Hepatocyte (in vitro differentiated cells): ENCODE measurements at regions not wholly inside any gene's neighbourhood (a gene's known extent, or its start where the extent isn't known, plus 50 kb on each side); places are given as distances from the start of the nearest gene placed in this dataset.

Source experiments
- DNase-seq: peaks from one replicate; pipeline ENCODE4 v3.0.0-alpha.2; 2016; ENCODE audit warnings: low spot score
- H2AFZ ChIP-seq: fragments of 200-600 bp; sonication (generic); 2 replicates; pipeline ENCODE4 v1.6.0; 2016; ENCODE audit warnings: antibody characterized with exemption, mild to moderate bottlenecking
- H3K27ac ChIP-seq: fragments of 200-600 bp; sonication (generic); 2 replicates; pipeline ENCODE4 v1.5.1; 2016; ENCODE audit warnings: mild to moderate bottlenecking
- H3K27me3 ChIP-seq: fragments of 200-600 bp; sonication (generic); 2 replicates; pipeline ENCODE4 v1.6.1; 2016
- H3K36me3 ChIP-seq: fragments of 200-600 bp; sonication (generic); replicated peaks from 2 replicates; pipeline ENCODE4 v1.5.1; 2016; ENCODE audit warnings: low read depth; ENCODE audit not compliant: insufficient read depth
- H3K4me1 ChIP-seq: fragments of 200-600 bp; sonication (generic); 2 replicates; pipeline ENCODE4 v1.5.1; 2016; ENCODE audit warnings: mild to moderate bottlenecking, moderate library complexity; ENCODE audit not compliant: insufficient read depth
- H3K4me2 ChIP-seq: fragments of 200-600 bp; sonication (generic); 2 replicates; pipeline ENCODE4 v1.6.0; 2016
- H3K4me3 ChIP-seq: fragments of 200-600 bp; sonication (generic); 2 replicates; pipeline ENCODE4 v1.5.1; 2016; ENCODE audit warnings: mild to moderate bottlenecking
- H3K79me2 ChIP-seq: fragments of 200-600 bp; sonication (generic); 2 replicates; pipeline ENCODE4 v1.6.0; 2017; ENCODE audit warnings: mild to moderate bottlenecking
- H3K9me2 ChIP-seq: fragments of 200-600 bp; sonication (generic); replicated peaks from 2 replicates; pipeline ENCODE4 v1.6.0; 2017; ENCODE audit warnings: mild to moderate bottlenecking; ENCODE audit not compliant: insufficient read depth
- H3K9me3 ChIP-seq: fragments of 200-600 bp; sonication (generic); 2 replicates; pipeline ENCODE4 v1.5.1; 2016; ENCODE audit warnings: low read depth, mild to moderate bottlenecking
- H4K20me1 ChIP-seq: fragments of 200-600 bp; sonication (generic); 2 replicates; pipeline ENCODE4 v1.6.0; 2016; ENCODE audit warnings: mild to moderate bottlenecking; ENCODE audit not compliant: insufficient read depth, poor library complexity, severe bottlenecking
- EZH2 ChIP-seq: fragments of 200-600 bp; sonication (generic); IDR thresholded peaks from 2 replicates; pipeline ENCODE4 v1.6.1; 2016; ENCODE audit warnings: antibody characterized with exemption, mild to moderate bottlenecking, borderline replicate concordance
- EZH2phosphoT487 ChIP-seq: fragments of 200-600 bp; sonication (generic); IDR thresholded peaks from one replicate; pipeline ENCODE4 v1.6.1; 2018; ENCODE audit warnings: antibody characterized with exemption, mild to moderate bottlenecking, low read depth, moderate library complexity; ENCODE audit not compliant: unreplicated experiment, severe bottlenecking
- WGBS: methylation state at CpG from one replicate; pipeline ENCODE4 v1.1.6; 2016; ENCODE audit warnings: low lambda C conversion rate; ENCODE audit errors: missing lambda C conversion rate; 5-methylcytosine and 5-hydroxymethylcytosine counted together
- TF ChIP-seq, protein P1 (sequence below): fragments of 200-600 bp; sonication (generic); IDR thresholded peaks from 2 replicates; pipeline ENCODE4 v1.5.1; 2016; ENCODE audit warnings: antibody characterized with exemption, mild to moderate bottlenecking; ENCODE audit not compliant: poor library complexity

- H2AFZ ChIP-seq = no peak overlapping the region
- no peaks in the 10 kb centered on the region for H3K27me3 ChIP-seq
- H4K20me1 ChIP-seq = no peaks in the 10 kb centered on the region
- DNase-seq = no peak
- no peaks in the 10 kb centered on the region for H3K79me2 ChIP-seq
- no peak overlapping the region for H3K4me3 ChIP-seq
- WGBS = 86% methylated on average over 3 of the region's 3 CpGs
- peak overlapping the region; percentile 43 for H3K27ac ChIP-seq
- H3K9me3 ChIP-seq = no peaks in the 10 kb centered on the region
- H3K36me3 ChIP-seq = no peaks in the 10 kb centered on the region
- H3K9me2 ChIP-seq = no peaks in the 10 kb centered on the region
- no peak overlapping the region for H3K4me2 ChIP-seq
- H3K4me1 ChIP-seq = no peaks in the 10 kb centered on the region
- TF ChIP-seq EZH2phosphoT487 (no peak), EZH2 (no peak)
Measured at GRCh38 chr7:25731846-25732245, 420.2 kb upstream of the NFE2L3 start.

- Histone ChIP-seq H3K4me1 (no peaks in the 10 kb centered on the region), H3K4me2 (no peak overlapping the region), H3K27me3 (no peaks in the 10 kb centered on the region), H3K79me2 (no peaks in the 10 kb centered on the region), H3K9me3 (no peaks in the 10 kb centered on the region), H3K4me3 (no peak overlapping the region), H2AFZ (no peak overlapping the region), H4K20me1 (no peaks in the 10 kb centered on the region), H3K27ac (no peak overlapping the region), H3K9me2 (no peaks in the 10 kb centered on the region), H3K36me3 (no peaks in the 10 kb centered on the region)
- no peak for DNase-seq
- TF ChIP-seq EZH2 = no peak
- TF ChIP-seq, protein P1, sequence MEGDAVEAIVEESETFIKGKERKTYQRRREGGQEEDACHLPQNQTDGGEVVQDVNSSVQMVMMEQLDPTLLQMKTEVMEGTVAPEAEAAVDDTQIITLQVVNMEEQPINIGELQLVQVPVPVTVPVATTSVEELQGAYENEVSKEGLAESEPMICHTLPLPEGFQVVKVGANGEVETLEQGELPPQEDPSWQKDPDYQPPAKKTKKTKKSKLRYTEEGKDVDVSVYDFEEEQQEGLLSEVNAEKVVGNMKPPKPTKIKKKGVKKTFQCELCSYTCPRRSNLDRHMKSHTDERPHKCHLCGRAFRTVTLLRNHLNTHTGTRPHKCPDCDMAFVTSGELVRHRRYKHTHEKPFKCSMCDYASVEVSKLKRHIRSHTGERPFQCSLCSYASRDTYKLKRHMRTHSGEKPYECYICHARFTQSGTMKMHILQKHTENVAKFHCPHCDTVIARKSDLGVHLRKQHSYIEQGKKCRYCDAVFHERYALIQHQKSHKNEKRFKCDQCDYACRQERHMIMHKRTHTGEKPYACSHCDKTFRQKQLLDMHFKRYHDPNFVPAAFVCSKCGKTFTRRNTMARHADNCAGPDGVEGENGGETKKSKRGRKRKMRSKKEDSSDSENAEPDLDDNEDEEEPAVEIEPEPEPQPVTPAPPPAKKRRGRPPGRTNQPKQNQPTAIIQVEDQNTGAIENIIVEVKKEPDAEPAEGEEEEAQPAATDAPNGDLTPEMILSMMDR = no peak
- no peak for TF ChIP-seq EZH2phosphoT487
- 68% methylated on average over 12 of the region's 12 CpGs for WGBS
Measured at GRCh38 chr7:25732766-25733217, 419.2 kb upstream of the NFE2L3 start.

GRCh38 chr7:25735674-25736242, 416.2 kb upstream of the NFE2L3 start:
- TF ChIP-seq, protein P1 = no peak
- TF ChIP-seq EZH2 (no peak), EZH2phosphoT487 (no peak)
- WGBS = 89% methylated on average over 8 of the region's 8 CpGs
- H3K27ac ChIP-seq = no peak overlapping the region
- no peaks in the 10 kb centered on the region for H3K9me2 ChIP-seq
- H3K36me3 ChIP-seq = no peaks in the 10 kb centered on the region
- no peaks in the 10 kb centered on the region for H3K79me2 ChIP-seq
- H3K9me3 ChIP-seq = no peaks in the 10 kb centered on the region
- no peaks in the 10 kb centered on the region for H3K4me1 ChIP-seq
- no peak for DNase-seq
- no peaks in the 10 kb centered on the region for H4K20me1 ChIP-seq
- H2AFZ ChIP-seq = no peak overlapping the region
- H3K27me3 ChIP-seq = no peaks in the 10 kb centered on the region
- H3K4me2 ChIP-seq = no peak overlapping the region
- H3K4me3 ChIP-seq = no peak overlapping the region

GRCh38 chr7:25738528-25738927, 413.5 kb upstream of the NFE2L3 start:
- H4K20me1 ChIP-seq = no peaks in the 10 kb centered on the region
- H2AFZ ChIP-seq = no peak overlapping the region
- H3K36me3 ChIP-seq = no peaks in the 10 kb centered on the region
- H3K9me3 ChIP-seq = no peaks in the 10 kb centered on the region
- no peak overlapping the region for H3K4me2 ChIP-seq
- H3K27me3 ChIP-seq = no peaks in the 10 kb centered on the region
- TF ChIP-seq EZH2 (no peak), EZH2phosphoT487 (no peak)
- TF ChIP-seq, protein P1 = no peak
- no peaks in the 10 kb centered on the region for H3K79me2 ChIP-seq
- no peak overlapping the region for H3K27ac ChIP-seq
- no peak overlapping the region for H3K4me3 ChIP-seq
- no peaks in the 10 kb centered on the region for H3K9me2 ChIP-seq
- no peak for DNase-seq
- WGBS = 87% methylated on average over 4 of the region's 4 CpGs
- no peaks in the 10 kb centered on the region for H3K4me1 ChIP-seq
